ENCODE measurements at regions not wholly inside any gene's neighbourhood (a gene's known extent, or its start where the extent isn't known, plus 50 kb on each side); places are given as distances from the start of the nearest gene placed in this dataset.

DNA sequence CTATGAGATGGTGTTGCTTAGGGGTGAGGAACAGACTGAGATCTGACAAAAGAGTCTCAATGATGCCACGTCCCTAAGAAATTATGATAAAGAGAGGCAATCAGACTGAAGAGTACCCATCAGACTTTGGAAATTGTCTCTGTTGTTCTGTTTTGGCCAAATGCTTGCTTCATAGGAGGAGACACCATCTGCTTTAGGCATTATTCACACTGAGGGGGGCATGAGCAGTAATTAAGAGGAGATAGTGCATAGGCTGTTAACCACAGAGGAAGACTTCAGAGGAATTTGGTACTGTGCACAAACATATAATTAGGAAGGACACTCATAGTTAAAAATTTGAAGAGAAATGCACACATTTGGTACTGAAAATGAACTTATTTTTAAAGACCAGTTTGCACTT lies 190.7 kb downstream of the FAM170A start:
- TF ChIP-seq GATA3 (IDR thresholded peaks at IDR 0.05; ENCODE audit: low read depth, low read length) (no peak), GATA2 (IDR thresholded peaks at IDR 0.05; ENCODE audit: low read depth, low read length) (no peak)
